HG03135 (cell line): ENCODE measurements at regions not wholly inside any gene's neighbourhood (a gene's known extent, or its start where the extent isn't known, plus 50 kb on each side); places are given as distances from the start of the nearest gene placed in this dataset.
"Not testable (repeated sequence)": the region's sequence is repeated elsewhere in the genome, so short reads cannot be mapped to it uniquely, and the experiment has no call there.

Experiments
- ATAC-seq: cut with Tn5 transposase; IDR thresholded peaks from one replicate; pipeline ENCODE4 v1.9.1; 2021; ENCODE audit warnings: mild to moderate bottlenecking, moderate library complexity; ENCODE audit not compliant: unreplicated experiment

GRCh38 chr6:85887461-85887860 is 244.8 kb upstream of the SYNCRIP start:
- ATAC-seq, result no peak

- ATAC-seq, result no peak
These were observed 226.0 kb upstream of the SYNCRIP start for GRCh38 chr6:85868685-85869084.

GRCh38 chr6:85867595-85867994 is 224.9 kb upstream of the SYNCRIP start:
- ATAC-seq, result no peak

GRCh38 chr6:85866758-85867401 is 224.2 kb upstream of the SYNCRIP start:
- no peak for ATAC-seq

GRCh38 chr6:85866370-85866730 is 223.7 kb upstream of the SYNCRIP start:
- ATAC-seq, result no peak

GRCh38 chr6:85865420-85866369 is 223.0 kb upstream of the SYNCRIP start:
- no peak for ATAC-seq

GRCh38 chr6:85864453-85865401 is 222.0 kb upstream of the SYNCRIP start:
- no peak for ATAC-seq

GRCh38 chr6:85856235-85856634 is 213.5 kb upstream of the SYNCRIP start:
- no peak for ATAC-seq

GRCh38 chr6:85838351-85839119 is 195.8 kb upstream of the SYNCRIP start:
- ATAC-seq, result not testable (repeated sequence)

GRCh38 chr6:85828973-85829372 is 186.3 kb upstream of the SYNCRIP start:
- ATAC-seq, result no peak

- ATAC-seq, result no peak
These were observed 184.3 kb upstream of the SYNCRIP start for GRCh38 chr6:85826997-85827396.

GRCh38 chr6:85824329-85824728 is 181.6 kb upstream of the SYNCRIP start:
- ATAC-seq, result no peak

- no peak for ATAC-seq
These were observed 167.9 kb upstream of the SYNCRIP start for GRCh38 chr6:85810558-85810957.

GRCh38 chr6:85803721-85804120 is 161.0 kb upstream of the SYNCRIP start:
- ATAC-seq, result no peak

GRCh38 chr6:85802162-85802561 is 159.5 kb upstream of the SYNCRIP start:
- no peak for ATAC-seq

- ATAC-seq, result no peak
These were observed 156.4 kb upstream of the SYNCRIP start for GRCh38 chr6:85798931-85799652.

GRCh38 chr6:85797993-85798392 is 155.3 kb upstream of the SYNCRIP start:
- ATAC-seq, result no peak

- ATAC-seq, result no peak
These were observed 153.3 kb upstream of the SYNCRIP start for GRCh38 chr6:85795945-85796344.

GRCh38 chr6:85792254-85792653 is 149.6 kb upstream of the SYNCRIP start:
- no peak for ATAC-seq

- no peak for ATAC-seq
These were observed 133.2 kb upstream of the SYNCRIP start for GRCh38 chr6:85775883-85776282.
